ENCODE measurements at regions not wholly inside any gene's neighbourhood (a gene's known extent, or its start where the extent isn't known, plus 50 kb on each side); places are given as distances from the start of the nearest gene placed in this dataset.

- no peak for DNase-seq (ENCODE audit: low read depth)
These were observed 250.2 kb downstream of the DACT1 start for GRCh38 chr14:58887931-58888330.

DNA sequence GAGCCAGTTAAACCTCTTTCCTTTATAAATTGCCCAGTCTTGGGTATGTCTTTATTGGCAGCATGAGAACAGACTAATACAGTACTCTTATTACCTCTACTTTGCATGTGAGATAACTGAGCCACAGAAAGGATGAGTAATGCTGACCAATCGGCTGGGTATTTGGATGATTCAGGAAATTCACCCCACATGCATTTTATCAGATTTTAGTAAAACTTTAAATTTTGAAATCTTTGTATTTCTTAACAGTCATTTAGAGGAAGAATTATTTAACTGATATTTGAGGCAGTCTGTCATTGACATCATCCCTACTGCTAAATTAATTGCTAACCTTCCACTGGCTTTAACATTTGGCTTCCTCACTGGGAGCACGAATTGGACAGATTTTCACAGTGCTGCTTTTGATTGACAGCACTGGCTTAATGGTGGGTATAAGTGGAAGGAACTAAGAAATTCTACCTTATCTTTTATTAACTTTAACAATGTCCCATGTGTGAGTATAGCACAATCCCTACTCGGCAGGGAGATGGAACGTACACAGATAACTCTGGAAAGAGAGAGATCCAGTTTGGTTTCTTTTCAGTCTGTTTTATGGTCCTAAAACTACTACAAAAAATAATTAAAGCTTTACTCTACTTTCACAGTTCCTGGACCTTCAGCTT is 261.0 kb downstream of the DACT1 start:
- peak; percentile 84 for DNase-seq (ENCODE audit: low read depth)

DNA sequence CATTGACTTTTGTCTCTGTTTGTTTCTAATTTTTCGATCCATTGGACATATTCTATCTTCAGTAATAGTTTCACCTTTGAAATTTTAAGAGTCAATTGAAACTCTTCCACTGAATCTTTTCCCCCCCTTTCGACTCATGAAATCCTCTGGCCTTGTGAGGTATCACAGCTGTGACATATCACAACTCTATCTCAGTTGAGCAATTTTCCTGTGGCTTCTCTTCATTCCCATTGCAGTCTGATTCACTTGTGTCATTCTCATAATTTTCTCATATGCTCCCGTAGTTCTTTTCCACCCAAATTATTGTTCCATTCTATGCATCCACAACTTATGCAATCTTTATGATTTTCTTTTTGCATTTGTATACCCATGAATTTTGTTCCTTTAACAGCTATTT is 261.6 kb downstream of the DACT1 start:
- DNase-seq (ENCODE audit: low read depth): peak; percentile 53

DNA sequence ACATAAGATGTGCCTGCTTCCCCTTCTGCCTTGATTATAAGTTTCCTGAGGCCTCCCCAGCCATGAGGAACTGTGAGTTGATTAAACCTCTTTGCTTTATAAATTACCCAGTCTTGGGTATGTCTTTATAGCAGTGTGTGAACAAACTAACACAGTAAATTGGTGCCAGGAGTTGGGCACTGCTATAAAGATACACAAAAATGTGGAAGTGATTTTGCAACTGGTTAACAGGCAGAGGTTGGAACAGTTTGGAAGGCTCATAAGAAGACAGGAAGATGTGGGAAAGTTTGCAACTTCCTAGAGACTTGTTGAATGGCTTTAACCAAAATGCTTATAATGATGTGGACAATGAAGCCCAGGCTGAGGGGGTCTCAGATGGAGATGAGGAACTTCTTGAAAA is 264.1 kb downstream of the DACT1 start:
- DNase-seq (ENCODE audit: low read depth): peak; percentile 5

DNA sequence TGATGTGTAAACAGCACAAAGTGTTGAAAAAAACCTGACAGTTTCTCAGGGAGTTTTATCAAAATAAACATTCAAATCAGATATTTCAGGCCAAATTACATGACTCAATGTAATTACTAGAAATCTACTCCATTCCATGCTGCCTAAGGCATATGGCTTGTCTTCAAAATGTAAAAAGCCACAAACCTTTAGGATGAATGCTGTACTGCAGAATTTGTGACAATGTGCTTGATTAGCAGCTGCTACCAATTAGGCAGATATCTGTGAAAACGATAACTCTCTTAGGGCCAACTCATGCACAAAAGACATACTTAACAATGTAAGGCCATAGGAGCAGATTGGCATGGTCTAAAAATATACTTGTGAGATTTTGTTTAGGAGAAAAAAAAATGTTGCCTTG is 267.0 kb downstream of the DACT1 start:
- no peak for DNase-seq (ENCODE audit: low read depth)

DNA sequence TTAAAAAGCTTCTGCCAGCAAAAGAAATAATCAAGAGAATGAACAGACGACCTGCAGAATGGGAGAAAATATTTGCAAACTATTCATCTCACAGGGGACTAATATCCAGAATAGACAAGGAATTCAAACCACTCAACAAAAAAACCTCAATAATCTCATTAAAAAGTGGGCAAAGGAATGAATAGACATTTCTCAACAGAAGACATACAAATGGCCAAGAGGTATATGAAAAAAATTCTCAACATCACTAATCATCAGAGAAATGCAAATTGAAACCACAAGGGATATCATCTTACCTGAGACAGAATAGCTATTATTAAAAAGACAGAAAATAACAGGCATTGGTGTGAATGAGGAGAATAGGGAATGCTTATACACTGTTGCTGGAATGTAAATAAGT is 270.0 kb downstream of the DACT1 start:
- DNase-seq (ENCODE audit: low read depth): peak; percentile 19

- no peak for DNase-seq (ENCODE audit: low read depth)
These were observed 274.5 kb downstream of the DACT1 start for GRCh38 chr14:58912287-58912686.

GRCh38 chr14:58912799-58913432 is 275.2 kb downstream of the DACT1 start:
- no peak for DNase-seq (ENCODE audit: low read depth)

- no peak for DNase-seq (ENCODE audit: low read depth)
These were observed 274.1 kb upstream of the DAAM1 start for GRCh38 chr14:58914279-58914855.

- no peak for DNase-seq (ENCODE audit: low read depth)
These were observed 272.8 kb upstream of the DAAM1 start for GRCh38 chr14:58915646-58916045.

DNA sequence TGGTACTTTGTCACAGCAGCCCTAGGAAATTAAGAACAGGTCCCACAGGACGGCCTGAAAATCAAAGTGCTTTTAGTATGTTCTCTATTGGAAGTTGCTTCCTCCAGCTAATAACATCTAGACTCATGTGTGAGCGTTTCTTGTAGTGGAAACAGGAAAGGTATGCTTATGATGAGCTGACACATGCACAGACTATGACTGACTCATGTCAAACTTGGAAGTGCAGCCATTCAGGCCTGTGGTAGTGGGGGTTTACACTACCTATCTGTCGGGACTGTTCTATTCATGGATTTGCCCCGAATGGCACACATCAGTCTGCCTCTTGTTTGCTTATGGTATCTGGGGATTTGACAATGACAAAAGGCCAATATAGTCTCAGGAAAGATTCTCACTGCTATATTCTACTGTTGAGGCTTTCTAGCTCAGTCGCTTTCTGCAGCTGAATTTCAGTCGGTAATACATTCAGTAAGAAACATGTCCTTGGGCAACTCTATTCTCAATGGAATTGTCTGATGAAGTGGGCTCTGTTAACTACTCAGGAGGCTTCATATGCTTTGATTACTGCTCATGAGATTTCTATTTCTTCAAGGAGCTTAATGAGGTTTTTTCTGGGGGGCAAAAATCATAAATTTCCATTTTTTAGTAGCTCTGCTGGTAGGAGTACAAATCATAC is 270.3 kb upstream of the DAAM1 start:
- no peak for DNase-seq (ENCODE audit: low read depth)

DNA sequence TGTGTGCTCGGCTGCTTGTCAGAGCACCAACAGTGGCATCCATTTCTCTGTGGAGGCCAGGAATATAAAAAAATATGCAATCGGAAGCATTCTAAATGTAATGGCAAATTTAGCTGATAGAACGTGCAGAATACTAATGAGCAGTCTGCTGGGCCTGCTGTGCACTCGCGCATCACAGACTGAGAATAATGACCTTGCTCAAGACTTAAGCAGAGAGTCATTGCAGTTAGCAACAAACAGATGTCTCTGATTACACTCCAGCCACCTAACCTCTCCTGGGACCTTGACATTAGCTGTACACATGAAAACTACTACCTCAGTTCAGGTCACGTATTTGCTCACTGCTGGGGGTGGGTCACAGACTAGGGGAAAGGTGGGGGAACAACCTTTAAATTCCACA is 269.2 kb upstream of the DAAM1 start:
- DNase-seq (ENCODE audit: low read depth): no peak

DNA sequence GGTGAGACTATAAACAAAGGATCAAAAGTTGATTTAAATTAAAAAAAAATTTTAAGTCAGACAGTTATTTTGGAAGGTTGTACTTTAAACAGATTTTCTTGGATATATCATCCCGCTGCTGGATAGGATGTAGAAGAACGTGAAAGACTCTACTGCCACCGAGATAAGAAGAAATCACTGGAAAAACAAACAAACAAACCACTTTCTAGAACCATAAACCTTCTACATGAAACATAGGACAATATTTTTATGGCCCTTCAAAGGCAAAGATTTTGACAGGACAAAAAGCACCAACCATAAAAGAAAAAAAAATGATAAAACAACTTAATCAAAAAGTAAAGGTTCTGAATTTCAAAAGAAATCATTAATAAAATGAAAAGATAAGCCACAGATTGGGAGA is 268.2 kb upstream of the DAAM1 start:
- no peak for DNase-seq (ENCODE audit: low read depth)

DNA sequence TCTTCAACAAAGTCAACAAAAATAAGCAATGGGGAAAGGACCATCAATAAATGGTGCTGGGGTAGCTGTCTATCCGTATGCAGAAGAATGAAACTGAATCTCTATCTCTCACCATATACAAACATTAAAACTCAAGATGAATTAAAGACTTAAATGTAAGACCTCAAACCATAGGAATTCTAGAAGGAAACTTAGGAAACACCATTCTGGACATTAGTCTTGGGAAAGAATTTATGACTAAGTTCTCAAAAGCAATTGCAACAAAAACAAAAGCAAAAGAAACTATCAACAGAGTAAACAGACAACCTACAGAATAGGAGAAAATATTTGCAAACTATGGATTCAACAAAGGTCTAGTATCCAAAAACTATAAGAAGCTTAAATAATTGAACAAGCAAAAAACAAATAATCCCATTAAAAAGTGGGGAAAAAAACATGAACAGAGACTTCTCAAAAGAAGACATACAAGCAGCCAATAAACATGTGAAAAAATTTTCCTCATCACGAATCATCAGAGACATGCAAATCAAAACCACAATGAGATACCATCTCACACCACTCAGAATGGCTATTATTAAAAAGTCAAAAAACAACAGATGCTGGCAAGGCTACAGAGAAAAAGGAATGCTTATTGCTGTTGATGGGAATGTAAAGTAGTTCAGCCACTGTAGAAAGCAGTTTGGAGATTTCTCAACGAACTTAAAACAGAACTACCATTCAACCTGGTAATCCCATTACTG is 266.1 kb upstream of the DAAM1 start:
- DNase-seq (ENCODE audit: low read depth): peak; percentile 17

DNA sequence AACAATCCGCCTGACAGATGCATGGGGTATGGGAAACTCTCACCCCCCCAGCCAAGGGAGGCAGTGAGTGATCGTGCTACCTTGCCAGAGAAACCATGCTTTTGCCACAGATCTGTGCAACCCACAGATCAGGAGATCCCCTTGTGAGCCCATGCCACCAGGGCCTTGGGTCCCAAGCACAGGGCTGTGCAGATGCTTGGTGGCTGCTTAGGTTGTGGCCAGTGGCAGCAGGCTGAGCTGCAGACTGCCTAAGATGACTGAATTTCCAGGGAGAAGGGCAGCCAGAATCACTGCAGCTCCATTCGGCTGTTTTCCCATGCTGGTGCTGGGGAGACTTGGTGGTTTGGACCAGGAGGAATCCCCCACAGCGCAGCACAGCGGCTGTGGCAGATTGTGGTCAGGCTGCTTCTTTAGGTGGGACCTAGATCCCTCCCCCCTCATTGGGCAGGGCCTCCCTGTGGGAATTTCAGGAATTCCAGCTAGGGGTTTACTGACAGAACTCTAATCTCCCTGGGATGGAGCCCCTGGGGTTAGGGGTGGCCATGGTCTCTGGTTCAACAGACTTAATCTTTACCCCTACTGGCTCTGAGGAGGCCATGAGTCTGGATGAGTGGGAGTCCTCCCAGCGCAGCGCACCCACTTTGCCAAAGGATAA is 264.6 kb upstream of the DAAM1 start:
- no peak for DNase-seq (ENCODE audit: low read depth)

DNA sequence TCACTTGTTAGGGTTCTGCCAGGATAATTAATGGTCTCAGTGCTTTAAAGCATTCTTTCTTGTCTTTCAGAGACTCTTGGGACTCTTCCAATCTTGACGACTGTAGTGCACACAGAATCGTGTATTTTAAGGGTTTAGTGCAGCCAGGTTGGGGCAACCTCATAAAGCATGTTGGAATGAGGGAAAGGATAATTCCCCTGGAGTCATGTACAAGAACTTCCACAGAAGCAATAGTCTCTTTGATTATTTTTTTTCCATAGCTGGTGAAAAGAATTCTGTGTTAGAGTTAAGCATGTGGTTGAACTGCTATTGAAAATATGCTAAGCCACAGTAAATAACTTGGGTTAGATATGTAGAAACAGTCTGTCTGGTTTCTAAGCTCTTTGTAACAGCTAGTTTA is 246.8 kb upstream of the DAAM1 start:
- DNase-seq (ENCODE audit: low read depth): peak; percentile 28

GRCh38 chr14:58942516-58942915 is 246.0 kb upstream of the DAAM1 start:
- no peak for DNase-seq (ENCODE audit: low read depth)

DNA sequence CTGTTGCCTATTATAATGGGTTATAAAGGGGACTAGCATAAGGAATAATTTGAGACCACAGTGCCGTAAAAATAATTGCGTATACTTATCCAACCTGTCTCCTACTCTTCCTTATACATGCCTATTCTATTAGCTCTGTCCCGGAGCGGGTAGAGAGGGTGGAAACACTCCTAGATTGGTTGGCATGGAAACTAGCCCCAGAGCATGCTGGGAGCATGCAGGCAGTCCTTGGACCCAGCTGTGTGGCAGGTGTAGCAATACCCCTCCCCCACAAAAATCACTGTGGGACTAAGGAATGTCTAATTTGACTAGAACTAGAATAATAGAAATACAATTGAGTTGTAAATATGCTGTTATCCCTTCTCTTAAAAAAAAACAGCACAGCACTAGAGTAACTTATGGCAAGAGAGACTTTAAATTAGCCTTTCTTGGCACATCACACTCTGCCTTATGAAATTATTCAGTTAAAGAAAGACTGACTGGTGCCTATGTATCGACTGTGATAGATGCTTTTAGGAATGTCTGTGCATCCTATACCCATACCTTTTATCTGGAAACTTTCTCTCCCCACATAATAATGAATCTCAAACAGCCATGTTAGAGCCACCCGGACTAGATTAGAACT is 244.0 kb upstream of the DAAM1 start:
- no peak for DNase-seq (ENCODE audit: low read depth)

DNA sequence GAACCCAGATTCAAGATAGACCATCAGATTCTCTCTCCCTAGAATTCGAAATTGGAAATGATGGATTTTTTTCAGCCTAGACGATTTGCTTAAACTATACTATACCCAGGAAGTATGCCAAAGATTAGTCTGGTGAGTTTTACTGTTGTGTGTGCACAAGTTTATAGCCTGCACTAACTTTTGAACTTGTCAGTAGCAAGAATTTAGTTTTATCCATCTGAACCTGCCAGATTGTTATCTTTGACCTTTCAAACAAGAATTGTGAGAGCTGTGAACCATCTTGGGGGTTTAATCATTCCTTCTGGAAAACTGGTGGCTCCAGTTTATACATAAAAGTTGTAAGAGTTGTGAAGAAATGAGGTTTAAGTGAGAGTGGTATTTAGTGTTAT is 243.5 kb upstream of the DAAM1 start:
- DNase-seq (ENCODE audit: low read depth): no peak

- no peak for DNase-seq (ENCODE audit: low read depth)
These were observed 242.0 kb upstream of the DAAM1 start for GRCh38 chr14:58946431-58946830.

GRCh38 chr14:58947156-58947555 is 241.3 kb upstream of the DAAM1 start:
- no peak for DNase-seq (ENCODE audit: low read depth)
